HG03575 (cell line): ENCODE measurements at regions not wholly inside any gene's neighbourhood (a gene's known extent, or its start where the extent isn't known, plus 50 kb on each side); places are given as distances from the start of the nearest gene placed in this dataset.
"Not testable (repeated sequence)": the region's sequence is repeated elsewhere in the genome, so short reads cannot be mapped to it uniquely, and the experiment has no call there.

ENCODE experiments used
- ATAC-seq: cut with Tn5 transposase; IDR thresholded peaks from one replicate; pipeline ENCODE4 v1.9.1; 2021; ENCODE audit not compliant: unreplicated experiment, insufficient number of reproducible peaks, low FRiP score; ENCODE audit errors: extremely low read depth

DNA sequence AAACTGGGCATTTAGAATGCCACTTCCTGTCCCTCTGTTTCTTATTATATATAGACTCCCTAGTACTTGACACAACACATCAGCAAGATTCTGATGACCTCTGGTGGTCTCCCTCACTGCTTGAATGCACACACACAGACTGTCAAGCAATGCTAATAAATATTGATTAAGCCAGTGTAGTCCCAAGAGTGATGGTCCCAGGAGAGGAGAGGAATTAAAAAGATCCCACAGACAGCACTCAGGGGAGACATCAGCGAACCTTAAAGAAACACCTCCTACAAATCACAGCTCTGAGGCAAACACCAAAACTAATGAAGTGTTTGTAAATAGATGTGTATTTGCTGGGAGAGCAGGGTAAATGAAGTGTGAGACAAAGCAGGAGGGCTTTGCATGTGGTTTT, 1291.2 kb downstream of the XPNPEP1 start:
- no peak for ATAC-seq

DNA sequence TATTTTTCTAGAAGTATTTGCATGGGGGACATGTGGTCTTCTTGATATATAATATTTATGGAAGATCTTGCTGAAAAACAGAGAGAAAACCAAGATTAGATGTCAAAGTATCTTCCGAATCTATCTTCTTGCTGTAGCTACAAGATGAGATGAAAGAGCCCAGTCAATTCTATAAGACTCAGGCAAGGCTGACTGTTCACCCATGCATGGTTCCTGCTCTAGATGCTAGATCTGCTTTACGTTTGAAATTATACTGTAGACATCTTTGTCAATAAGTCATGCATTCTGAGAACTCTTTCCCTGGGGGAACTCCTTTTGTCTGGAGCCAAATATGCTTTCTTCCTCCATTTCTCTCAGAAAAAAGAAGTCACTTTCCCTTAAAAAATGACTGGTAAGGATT, 1292.0 kb downstream of the XPNPEP1 start:
- ATAC-seq, result peak; percentile 75

DNA sequence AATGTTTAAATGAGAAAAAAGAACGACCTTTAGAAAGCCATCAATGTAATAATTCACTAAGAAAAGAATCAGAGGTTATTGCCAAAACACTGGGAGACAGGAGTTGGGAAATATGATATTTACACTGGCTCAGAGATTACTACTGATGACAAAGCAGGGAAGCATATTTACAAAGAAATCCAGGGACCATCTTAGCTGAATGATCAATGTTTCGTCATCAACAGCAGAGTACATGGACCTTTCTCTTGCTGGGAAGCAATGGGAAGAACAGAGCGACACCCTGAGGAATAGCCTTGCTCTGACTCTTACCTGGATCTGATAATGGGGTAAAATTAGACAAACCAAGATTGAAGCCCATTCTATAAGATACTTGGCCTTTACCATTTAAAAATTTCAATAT, 1293.5 kb downstream of the XPNPEP1 start:
- no peak for ATAC-seq

DNA sequence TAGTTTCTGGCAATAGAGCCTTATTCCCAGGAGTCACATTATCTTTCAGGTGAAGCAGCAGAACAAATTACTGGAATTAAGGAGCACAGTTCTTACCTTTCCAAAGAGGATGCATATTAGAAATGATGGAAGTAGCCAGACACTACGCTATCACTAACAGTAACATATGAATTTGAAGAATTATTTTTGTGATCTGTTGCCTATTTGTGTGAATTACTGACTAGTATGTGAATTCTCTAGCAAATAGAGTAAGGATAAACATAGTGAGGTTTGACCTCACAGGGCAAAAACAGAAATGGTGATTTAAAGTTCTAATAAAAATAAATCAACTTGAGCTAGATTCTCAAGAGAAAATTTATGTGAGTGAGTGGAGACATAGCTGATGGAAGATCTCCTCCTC, 1299.3 kb downstream of the XPNPEP1 start:
- ATAC-seq, result no peak

DNA sequence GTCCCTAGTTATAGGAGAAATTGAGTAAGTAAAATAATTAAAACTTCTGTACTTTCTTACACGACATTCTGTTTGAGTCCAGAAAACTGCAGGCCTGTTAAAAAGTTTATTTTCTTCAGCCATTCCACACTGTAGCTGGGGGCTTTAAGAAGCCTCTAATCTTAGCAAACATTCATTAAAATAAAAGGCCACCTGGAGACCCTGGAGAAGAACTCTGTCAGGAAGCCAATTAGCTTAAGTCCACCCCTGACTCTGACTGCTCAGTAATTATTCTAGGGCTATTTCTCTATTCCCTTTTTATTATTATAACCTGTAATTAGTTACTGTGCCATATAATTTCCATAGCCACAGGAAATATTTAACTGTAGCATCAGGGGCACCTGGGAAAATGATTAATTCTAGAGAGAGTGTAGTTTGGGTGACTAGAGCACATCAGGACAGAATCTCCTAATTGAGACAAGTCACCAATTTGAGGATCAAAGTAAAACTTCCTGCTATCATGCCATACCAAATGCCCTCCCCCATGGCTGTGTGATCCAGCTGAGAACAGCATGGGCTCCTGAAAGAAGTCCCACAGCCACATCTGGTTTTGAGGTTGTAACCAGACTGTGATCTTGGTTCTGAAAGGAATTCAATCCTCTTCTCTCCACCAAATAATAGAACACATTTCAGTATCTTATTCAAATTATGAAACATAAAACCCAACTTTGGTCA, 1302.3 kb downstream of the XPNPEP1 start:
- ATAC-seq, result no peak

DNA sequence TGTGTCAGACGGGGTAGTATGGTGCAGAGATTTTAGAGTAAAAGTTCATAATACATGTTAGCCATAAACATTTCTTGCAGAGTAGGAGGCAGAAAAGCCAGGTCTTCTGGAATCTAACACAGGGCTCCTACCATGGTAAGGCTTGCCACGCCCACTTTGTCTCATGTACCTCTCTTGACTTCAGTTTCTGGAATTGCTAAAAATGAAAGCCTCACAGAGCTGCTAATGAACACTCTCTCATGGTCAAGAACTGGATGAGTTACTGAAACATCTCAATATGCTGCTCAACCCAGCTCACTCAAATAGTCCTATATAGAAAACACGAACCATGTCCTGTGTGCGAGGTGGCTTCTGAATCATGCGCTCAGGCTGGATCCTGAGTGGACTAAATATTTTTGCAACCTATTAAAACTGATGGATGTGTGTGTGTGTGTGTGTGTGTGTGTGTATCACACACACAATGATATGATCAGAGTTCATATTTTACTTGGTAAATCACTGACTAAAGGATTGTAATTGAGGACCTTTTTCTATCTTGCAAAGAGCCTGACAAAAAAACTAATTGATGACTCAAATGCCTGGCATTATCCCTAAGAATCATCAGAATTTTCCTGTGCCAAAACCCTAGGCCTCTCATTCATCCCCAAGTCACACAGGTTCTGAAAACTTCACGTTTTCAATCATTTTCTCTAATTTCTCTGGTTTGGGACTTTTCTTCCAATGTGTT, 1306.6 kb downstream of the XPNPEP1 start:
- ATAC-seq, result no peak

DNA sequence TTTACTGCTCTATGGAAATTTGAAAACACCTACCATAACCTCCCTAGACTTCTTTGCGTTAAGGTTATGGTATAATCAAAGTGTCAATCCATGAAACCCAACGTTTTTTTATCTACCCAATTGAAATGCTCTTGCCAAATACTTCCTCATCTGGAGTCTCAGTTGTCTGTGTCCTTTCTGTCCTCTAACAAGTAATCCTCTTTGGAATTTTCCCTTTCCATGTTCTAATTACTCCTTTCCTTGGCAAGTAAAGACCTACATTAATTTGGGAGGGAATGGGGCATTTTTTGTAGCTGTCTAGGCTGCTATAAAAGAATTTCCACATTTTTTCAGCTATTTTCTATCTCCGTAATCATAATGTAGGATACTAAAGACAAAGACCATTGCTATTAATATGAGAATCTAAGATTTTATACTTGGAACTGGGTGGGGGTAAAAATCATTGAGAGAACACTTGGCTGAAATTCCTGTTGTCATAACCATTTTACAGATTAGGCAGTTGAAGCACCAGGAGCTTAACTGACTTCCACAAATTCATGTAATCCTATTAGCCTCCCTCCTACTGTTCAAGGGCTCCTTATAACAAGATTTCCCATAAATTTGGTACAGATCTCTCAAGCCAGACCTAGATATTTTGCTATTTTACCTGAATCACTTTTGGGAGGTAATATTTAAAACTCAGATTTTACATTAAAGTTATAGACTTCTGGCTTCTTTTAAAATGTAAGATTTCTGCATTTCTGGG, 1307.6 kb downstream of the XPNPEP1 start:
- ATAC-seq, result no peak

DNA sequence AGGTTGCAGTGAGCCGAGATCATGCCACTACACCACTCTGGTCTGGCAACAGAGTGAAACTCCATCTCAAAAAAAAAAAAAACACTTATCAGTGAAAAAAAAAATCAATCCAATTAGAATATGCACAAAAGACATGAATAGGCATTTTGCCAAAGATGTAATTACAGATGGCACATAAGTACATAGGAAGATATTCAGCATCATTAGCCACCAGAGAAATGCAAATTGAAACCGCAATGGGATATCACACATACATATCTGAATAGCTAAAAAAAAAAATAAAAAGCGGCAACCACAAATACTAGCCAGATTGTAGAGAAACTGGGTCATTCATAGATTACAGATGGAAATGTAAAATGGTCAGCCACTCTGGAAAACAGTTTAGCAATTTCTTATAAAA, 1310.8 kb downstream of the XPNPEP1 start:
- no peak for ATAC-seq

DNA sequence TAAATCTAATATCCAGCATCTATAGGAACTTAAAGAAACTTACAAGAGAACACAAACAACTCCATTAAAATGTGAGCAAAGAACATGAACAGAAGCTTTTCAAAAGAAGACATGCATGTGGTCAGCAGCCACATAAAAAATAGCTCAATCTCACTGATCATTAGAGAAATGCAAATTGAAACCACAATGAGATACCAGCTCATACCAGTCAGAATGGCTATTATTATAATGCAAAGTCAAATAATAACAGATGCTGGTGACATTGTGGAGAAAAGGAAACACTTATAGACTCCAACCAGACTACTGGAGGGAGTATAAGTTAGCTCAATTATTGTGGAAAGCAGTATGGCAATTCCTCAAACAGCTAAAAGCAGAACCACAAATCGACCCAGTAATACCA, 1314.5 kb downstream of the XPNPEP1 start:
- no peak for ATAC-seq

DNA sequence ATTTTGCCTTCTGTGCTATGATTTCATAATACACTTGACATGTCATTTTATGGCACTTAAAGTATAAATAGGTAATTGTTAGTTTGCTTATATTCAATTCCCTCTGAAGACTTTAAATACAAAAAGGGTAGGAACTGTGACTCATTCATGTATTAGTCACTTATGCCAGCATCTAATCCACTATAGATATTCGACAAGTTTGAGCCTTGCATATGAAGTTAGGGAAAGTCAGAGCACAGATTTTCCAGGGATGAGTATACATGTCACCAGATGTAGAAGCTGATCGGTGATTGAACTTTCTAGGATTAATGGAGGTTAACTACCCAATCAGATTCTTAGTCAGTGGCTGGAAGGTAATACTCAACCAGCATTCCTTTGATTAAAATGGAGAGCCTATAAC, 1321.5 kb downstream of the XPNPEP1 start:
- ATAC-seq, result no peak

DNA sequence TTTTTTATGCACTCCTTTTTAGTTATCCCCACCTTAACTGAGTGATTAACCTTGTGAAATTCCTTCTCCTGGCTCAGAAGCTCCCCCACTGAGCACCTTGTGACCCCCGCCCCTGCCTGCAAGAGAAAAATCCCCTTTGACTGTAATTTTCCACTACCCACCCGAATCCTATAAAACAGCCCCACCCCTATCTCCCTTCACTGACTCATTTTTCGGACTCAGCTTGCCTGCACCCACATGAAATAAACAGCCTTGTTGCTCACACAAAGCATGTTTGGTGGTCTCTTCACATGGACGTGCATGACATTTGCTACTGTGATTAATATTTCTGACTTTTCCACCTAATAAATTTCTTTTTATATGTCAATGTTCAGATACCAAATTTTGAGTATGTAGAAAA, 1322.8 kb downstream of the XPNPEP1 start:
- ATAC-seq, result not testable (repeated sequence)

DNA sequence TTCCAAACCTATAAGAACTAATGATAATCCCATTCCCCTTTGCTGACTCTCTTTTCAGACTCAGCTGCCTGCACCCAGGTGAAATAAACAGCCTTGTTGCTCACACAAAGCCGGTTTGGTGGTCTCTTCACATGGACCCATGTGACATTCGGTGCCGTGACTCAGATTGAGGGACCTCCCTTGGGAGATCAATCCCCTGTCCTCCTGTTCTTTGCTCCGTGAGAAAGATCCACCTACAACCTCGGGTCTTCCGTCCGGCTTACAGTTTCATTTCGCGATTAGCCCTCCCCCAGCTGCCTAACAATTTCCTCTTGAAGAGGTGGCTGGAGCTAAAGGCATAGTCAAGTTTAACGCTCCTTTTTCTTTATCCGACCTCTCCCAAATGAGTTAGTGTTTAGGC, 1324.0 kb downstream of the XPNPEP1 start:
- ATAC-seq, result not testable (repeated sequence)

DNA sequence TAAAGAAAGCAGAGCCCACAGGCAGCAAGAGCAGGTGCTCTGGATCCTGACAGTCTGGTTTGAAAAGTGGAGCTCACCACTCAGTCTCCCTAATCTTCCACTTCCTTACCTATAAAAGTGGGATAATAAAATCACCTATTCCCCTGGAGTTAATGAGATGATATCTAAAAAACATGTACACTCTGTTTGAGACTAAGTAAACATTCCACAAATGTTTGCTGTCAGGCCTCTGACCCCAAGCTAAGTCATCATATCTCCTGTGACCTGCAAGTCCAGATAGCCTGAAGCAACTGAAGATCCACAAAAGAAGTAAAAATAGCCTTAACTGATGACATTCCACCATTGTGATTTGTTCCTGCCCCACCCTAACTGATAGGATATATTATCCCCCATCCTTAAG, 1324.5 kb downstream of the XPNPEP1 start:
- no peak for ATAC-seq

DNA sequence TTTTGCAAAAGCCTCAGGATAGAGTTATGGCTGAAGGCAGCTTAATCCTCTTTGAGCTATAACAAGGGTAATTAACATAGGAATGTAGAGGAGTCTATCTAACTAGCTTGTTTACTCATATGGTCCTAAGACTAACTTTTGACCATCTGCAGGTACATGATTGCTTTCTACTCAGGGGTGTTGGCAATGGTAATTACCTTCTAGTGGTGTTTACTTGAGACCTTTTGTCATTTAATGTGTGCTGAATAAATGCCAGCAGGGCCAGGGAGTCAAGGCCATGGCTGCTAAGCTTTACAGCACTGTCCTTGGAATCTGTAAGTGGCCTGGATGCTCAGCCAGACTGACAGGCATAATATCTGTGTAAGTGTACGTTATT, 1325.0 kb downstream of the XPNPEP1 start:
- ATAC-seq, result no peak

DNA sequence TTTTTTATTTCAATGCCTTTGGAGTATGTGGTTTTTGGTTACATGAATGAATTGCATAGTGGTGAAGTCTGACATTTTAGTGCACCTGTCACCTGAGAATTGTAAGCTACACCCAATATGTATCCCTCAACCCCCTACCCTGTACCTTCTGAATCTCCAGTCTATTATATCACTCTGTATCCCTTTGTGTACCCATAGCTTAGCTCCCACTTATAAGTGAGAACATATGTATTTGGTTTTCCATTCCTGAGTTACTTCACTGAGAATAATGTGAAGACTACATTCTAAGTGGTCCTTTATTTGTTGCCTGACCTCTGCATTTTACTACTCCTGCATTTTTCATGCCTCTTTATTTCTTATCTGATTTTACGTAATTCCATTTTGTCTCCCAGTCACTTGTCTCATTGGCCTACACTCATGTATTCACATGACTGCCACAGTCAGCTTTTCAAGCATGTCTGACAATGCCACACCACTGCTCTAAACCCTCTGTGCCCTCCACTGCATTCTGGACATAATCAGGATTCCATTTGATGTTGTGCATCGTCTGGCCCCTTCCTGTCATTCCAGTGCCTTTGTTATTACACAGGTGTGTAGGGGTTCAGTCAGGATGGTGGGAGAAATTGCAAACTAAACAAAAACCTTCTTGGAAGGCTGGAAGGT, 1325.5 kb downstream of the XPNPEP1 start:
- no peak for ATAC-seq

DNA sequence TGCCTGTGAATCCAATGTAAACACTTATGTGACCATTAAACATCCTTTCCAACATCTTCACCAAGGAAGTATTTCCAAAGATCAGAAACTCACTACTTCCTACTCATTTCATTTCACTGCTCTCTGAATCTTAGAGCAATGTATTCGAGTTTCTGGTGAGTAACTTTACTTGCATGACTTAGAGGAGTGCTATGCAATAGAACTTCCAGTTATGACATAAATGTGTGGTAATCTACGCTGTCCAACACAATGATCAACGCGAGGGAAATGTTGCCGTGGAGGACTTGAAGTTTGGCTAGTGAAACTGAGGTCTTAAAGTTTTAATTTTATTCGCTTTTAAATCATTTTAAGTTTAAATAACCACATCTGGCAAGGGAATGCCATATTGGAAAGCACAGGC, 1326.3 kb downstream of the XPNPEP1 start:
- ATAC-seq, result no peak

DNA sequence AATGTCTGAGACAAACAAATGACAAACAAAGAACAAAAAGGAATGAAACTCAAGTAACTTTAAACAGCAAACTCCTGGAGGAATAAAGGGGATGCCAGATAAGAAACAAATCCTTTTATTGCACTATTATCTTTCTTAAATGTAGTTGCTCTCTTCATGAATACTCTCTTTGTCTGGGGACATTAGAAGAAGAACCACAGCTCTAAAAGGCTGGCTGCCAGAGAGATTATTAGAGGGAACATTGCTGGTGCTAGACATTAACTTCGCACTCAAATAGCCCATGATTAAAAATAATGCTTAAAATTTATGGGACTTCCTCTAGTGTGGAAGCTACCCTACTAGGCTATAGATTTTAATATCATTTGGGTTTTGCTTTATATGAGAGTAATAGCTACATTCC, 1330.4 kb downstream of the XPNPEP1 start:
- no peak for ATAC-seq

DNA sequence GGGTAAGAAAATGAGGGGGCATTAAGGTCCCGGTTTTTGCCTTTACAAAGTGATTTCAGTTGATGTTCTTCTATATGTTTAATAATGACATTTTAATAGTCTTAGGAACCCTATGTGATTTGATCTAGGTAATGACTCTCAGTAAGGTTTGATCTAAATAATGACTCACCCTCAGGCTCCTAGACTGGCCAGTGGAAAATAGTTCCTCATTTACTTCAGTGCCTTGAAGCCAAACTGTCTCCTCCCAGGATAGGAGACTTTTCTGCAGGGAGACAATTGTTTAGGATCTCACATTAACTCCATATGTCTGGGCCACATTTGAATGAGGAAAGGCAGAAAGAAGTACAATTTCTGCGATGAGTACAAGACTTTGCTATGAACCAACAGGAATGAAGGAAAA, 1331.9 kb downstream of the XPNPEP1 start:
- ATAC-seq, result no peak

DNA sequence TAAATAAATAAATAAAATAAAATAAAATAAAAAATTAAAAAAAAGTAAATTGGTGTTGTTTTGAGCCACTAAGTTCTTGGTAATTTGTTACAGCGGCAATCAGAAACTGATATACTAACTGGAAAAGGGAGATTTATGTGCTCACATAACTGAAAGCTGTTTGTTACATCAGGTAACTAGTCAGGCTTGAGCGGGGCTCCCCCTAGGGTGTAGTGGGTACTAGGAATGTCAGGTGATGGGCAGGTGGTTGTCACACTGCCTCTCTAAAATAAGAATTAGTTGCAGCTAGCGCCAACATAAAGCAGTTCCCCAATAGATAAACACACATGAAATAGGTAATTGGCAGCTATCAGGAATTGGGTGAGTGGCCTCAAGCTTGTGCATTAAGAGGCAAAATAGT, 1336.9 kb downstream of the XPNPEP1 start:
- ATAC-seq, result no peak

DNA sequence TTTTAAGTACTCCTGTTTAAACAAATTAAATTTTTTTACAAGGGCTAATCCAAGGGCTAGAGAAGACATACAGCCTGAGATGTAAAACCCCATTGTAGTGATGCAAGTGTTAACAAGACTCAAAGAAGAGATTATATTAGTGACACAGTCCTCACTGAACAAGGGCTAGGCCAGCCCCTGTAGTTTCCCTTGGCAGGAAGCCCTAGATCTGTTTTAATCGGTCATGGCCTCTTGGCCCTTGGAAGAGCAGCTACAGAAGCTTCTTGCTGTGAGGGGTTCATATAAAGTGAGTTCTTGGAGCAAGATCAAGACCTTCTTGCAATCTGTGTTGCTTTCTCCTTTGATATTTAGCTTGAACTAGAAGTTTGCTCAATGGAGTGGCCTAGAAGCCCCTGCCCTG, 1339.4 kb downstream of the XPNPEP1 start:
- no peak for ATAC-seq
